ENCODE measurements at regions not wholly inside any gene's neighbourhood (a gene's known extent, or its start where the extent isn't known, plus 50 kb on each side); places are given as distances from the start of the nearest gene placed in this dataset.

- TF ChIP-seq, protein P1, sequence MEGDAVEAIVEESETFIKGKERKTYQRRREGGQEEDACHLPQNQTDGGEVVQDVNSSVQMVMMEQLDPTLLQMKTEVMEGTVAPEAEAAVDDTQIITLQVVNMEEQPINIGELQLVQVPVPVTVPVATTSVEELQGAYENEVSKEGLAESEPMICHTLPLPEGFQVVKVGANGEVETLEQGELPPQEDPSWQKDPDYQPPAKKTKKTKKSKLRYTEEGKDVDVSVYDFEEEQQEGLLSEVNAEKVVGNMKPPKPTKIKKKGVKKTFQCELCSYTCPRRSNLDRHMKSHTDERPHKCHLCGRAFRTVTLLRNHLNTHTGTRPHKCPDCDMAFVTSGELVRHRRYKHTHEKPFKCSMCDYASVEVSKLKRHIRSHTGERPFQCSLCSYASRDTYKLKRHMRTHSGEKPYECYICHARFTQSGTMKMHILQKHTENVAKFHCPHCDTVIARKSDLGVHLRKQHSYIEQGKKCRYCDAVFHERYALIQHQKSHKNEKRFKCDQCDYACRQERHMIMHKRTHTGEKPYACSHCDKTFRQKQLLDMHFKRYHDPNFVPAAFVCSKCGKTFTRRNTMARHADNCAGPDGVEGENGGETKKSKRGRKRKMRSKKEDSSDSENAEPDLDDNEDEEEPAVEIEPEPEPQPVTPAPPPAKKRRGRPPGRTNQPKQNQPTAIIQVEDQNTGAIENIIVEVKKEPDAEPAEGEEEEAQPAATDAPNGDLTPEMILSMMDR (IDR thresholded peaks at IDR 0.05 in 8 of 11, conservative IDR thresholded peaks at IDR 0.05 in 3 of 11): no peak
- no peak for TF ChIP-seq POLR2AphosphoS5 (IDR thresholded peaks at IDR 0.05)
Measured at GRCh38 chr6:154622618-154623336, 110.4 kb upstream of the SCAF8 start.
